T1000 (cell line): ENCODE measurements at regions not wholly inside any gene's neighbourhood (a gene's known extent, or its start where the extent isn't known, plus 50 kb on each side); places are given as distances from the start of the nearest gene placed in this dataset.
A peak's percentile ranks its signal among the peaks of the same experiment; 100 is the strongest.
"Not testable (repeated sequence)": the region's sequence is repeated elsewhere in the genome, so short reads cannot be mapped to it uniquely, and the experiment has no call there.

Experiments
- DNase-seq: peaks from one replicate; lab custom pipeline; 2025; ENCODE audit warnings: mixed read lengths; lab: John Stamatoyannopoulos, UW

- no peak for DNase-seq
These were observed 55.6 kb downstream of the OR4C45 start for GRCh38 chr11:50088231-50088630.

- no peak for DNase-seq
These were observed 65.6 kb downstream of the OR4C45 start for GRCh38 chr11:50098186-50098725.

- no peak for DNase-seq
These were observed 70.2 kb downstream of the OR4C45 start for GRCh38 chr11:50102916-50103315.

- not testable (repeated sequence) for DNase-seq
These were observed 108.0 kb downstream of the OR4C45 start for GRCh38 chr11:50140686-50141085.

- DNase-seq: not testable (repeated sequence)
These were observed 113.6 kb downstream of the OR4C45 start for GRCh38 chr11:50146308-50146707.

- not testable (repeated sequence) for DNase-seq
These were observed 115.3 kb downstream of the OR4C45 start for GRCh38 chr11:50147946-50148345.

- DNase-seq: no peak
These were observed 122.8 kb downstream of the OR4C45 start for GRCh38 chr11:50155508-50155907.

- no peak for DNase-seq
These were observed 131.4 kb downstream of the OR4C45 start for GRCh38 chr11:50164050-50164449.

- no peak for DNase-seq
These were observed 137.0 kb downstream of the OR4C45 start for GRCh38 chr11:50169634-50170033.

- DNase-seq: no peak
These were observed 137.4 kb downstream of the OR4C45 start for GRCh38 chr11:50170115-50170514.

- peak; percentile 21 for DNase-seq
These were observed 141.5 kb downstream of the OR4C45 start for GRCh38 chr11:50174189-50174588.

- DNase-seq: no peak
These were observed 142.3 kb downstream of the OR4C45 start for GRCh38 chr11:50174975-50175374.

- DNase-seq: no peak
These were observed 146.1 kb downstream of the OR4C45 start for GRCh38 chr11:50178737-50179136.

GRCh38 chr11:50181334-50181733 lies 148.7 kb downstream of the OR4C45 start:
- DNase-seq: no peak

GRCh38 chr11:50182486-50182885 lies 149.8 kb downstream of the OR4C45 start:
- DNase-seq: no peak

GRCh38 chr11:50183170-50183569 lies 150.5 kb downstream of the OR4C45 start:
- not testable (repeated sequence) for DNase-seq

- DNase-seq: no peak
These were observed 153.5 kb downstream of the OR4C45 start for GRCh38 chr11:50186146-50186545.

- DNase-seq: no peak
These were observed 154.5 kb downstream of the OR4C45 start for GRCh38 chr11:50187220-50187619.

GRCh38 chr11:50188040-50188439 lies 155.4 kb downstream of the OR4C45 start:
- no peak for DNase-seq

GRCh38 chr11:50192743-50193142 lies 160.1 kb downstream of the OR4C45 start:
- DNase-seq: no peak

- DNase-seq: no peak
These were observed 181.7 kb downstream of the OR4C45 start for GRCh38 chr11:50214376-50214775.

GRCh38 chr11:50220651-50221050 lies 188.0 kb downstream of the OR4C45 start:
- DNase-seq: no peak

- DNase-seq: not testable (repeated sequence)
These were observed 205.7 kb downstream of the OR4C45 start for GRCh38 chr11:50238368-50238767.

GRCh38 chr11:50246183-50246582 lies 213.5 kb downstream of the OR4C45 start:
- no peak for DNase-seq

- no peak for DNase-seq
These were observed 214.0 kb downstream of the OR4C45 start for GRCh38 chr11:50246699-50247098.
